HCT116 (cell line): ENCODE measurements at regions not wholly inside any gene's neighbourhood (a gene's known extent, or its start where the extent isn't known, plus 50 kb on each side); places are given as distances from the start of the nearest gene placed in this dataset.

Experiments used
- ATAC-seq: fragments of 200-7000 bp; cut with Tn5 transposase; 2 replicates; pipeline ENCODE4 v1.9.1; 2020; ENCODE audit warnings: mild to moderate bottlenecking, moderate library complexity
- BruUV-seq: library from RNA; stranded (reverse); fragments of 400-500 nt; replicated peaks from 2 replicates; lab custom pipeline; 2021; lab: Mats Ljungman, UMichigan
- CTCF ChIA-PET: fragments of 300-600 bp; sonication (Branson Sonifier 250); formaldehyde crosslinking; loops from one replicate; lab custom pipeline; 2021; ENCODE audit warnings: antibody characterized with exemption; lab: Charles Lee
- POLR2A ChIA-PET: fragments of 300-600, 350-600 bp; sonication (Branson Sonifier 250); formaldehyde crosslinking; loops from one replicate; lab custom pipeline; 2021; ENCODE audit warnings: antibody characterized with exemption; lab: Charles Lee
- RAD21 ChIA-PET, 2 experiments: fragments of 300-600 bp; sonication (Branson Sonifier 250); formaldehyde crosslinking; loops; one replicate each; lab custom pipeline; 2023; ENCODE audit warnings: low total read pairs in 2 of 2; ENCODE audit not compliant: uncharacterized antibody in 2 of 2, unreplicated experiment in 2 of 2, low non-redundant PET in 1 of 2; lab: Charles Lee
- DNase-seq: peaks from one replicate; pipeline ENCODE4 v3.0.0-alpha.2; 2010; ENCODE audit warnings: low read depth, low spot score
- H2AFZ ChIP-seq: fragments of 200-600 bp; shearing (Covaris generic), sonication (generic); 2 replicates; pipeline ENCODE4 v1.6.1; 2017; ENCODE audit warnings: low read depth, mixed run types, mixed read lengths, antibody characterized with exemption, low read length; ENCODE audit not compliant: poor library complexity, severe bottlenecking
- H3K27ac ChIP-seq: 2 replicates; pipeline ENCODE4 v1.5.1; 2012; ENCODE audit warnings: low read depth, low read length
- H3K27me3 ChIP-seq: fragments of 200-600 bp; sonication (generic); 2 replicates; pipeline ENCODE4 v1.6.1; 2016; ENCODE audit warnings: mixed run types, low read length, mixed read lengths; ENCODE audit not compliant: insufficient read depth
- H3K36me3 ChIP-seq, 2 experiments: fragments of 200-500 bp in 1 of 2; fragments of 200-600 bp in 1 of 2; sonication (Bioruptor generic) in 1 of 2; sonication (generic) in 1 of 2; 2 replicates each; pipeline versions ENCODE4 v1.5.1 to v1.6.1; 2014 to 2016; ENCODE audit warnings: low read length in 2 of 2, inconsistent platforms in 1 of 2, mixed read lengths in 1 of 2, mixed run types in 1 of 2; ENCODE audit not compliant: insufficient read depth in 2 of 2, control insufficient read depth in 1 of 2
- H3K4me1 ChIP-seq, 2 experiments: fragments of 200-600 bp in 1 of 2; sonication (generic) in 1 of 2; 2 replicates each; pipeline versions ENCODE4 v1.5.1 to v1.6.1; 2012 to 2017; ENCODE audit warnings: low read length in 2 of 2, inconsistent platforms in 1 of 2, mild to moderate bottlenecking in 1 of 2, mixed read lengths in 1 of 2, mixed run types in 1 of 2, moderate library complexity in 1 of 2; ENCODE audit not compliant: insufficient read depth in 2 of 2, control insufficient read depth in 1 of 2
- H3K4me2 ChIP-seq: fragments of 200-600 bp; sonication (generic); 2 replicates; pipeline ENCODE4 v1.6.1; 2017; ENCODE audit warnings: mixed run types, low read length, mixed read lengths
- H3K4me3 ChIP-seq, 2 experiments: fragments of 200-600 bp in 1 of 2; sonication (generic) in 1 of 2; replicated peaks in 1 of 2; 2 replicates each; pipeline ENCODE4 v1.5.1; 2011 to 2016; ENCODE audit warnings: low read length in 2 of 2, control low read depth in 1 of 2, low read depth in 1 of 2, mild to moderate bottlenecking in 1 of 2, mixed read lengths in 1 of 2, mixed run types in 1 of 2
- H3K79me2 ChIP-seq: fragments of 200-600 bp; sonication (generic); 2 replicates; pipeline ENCODE4 v1.6.1; 2017; ENCODE audit warnings: mild to moderate bottlenecking, mixed run types, low read length, moderate library complexity, mixed read lengths; ENCODE audit not compliant: insufficient read depth
- H3K9ac ChIP-seq: fragments of 200-600 bp; sonication (generic); 2 replicates; pipeline ENCODE4 v1.6.1; 2016; ENCODE audit warnings: low read length, mixed read lengths
- H3K9me2 ChIP-seq: fragments of 200-600 bp; sonication (generic), shearing (Covaris generic); 2 replicates; pipeline ENCODE4 v1.6.1; 2017; ENCODE audit warnings: mixed run types, mild to moderate bottlenecking, moderate library complexity; ENCODE audit not compliant: insufficient read depth
- H3K9me3 ChIP-seq, 2 experiments: fragments of 200-500 bp in 1 of 2; fragments of 200-600 bp in 1 of 2; sonication (Bioruptor generic) in 1 of 2; sonication (generic) in 1 of 2; 2 replicates each; pipeline ENCODE4 v1.6.1; 2014 to 2017; ENCODE audit warnings: low read length in 2 of 2, mixed read lengths in 2 of 2, inconsistent platforms in 1 of 2, low read depth in 1 of 2, mild to moderate bottlenecking in 1 of 2, mixed run types in 1 of 2, moderate library complexity in 1 of 2; ENCODE audit not compliant: control insufficient read depth in 1 of 2, insufficient read depth in 1 of 2
- H4K20me1 ChIP-seq: fragments of 200-600 bp; sonication (generic), shearing (Covaris generic); 2 replicates; pipeline ENCODE4 v1.6.1; 2017; ENCODE audit warnings: mixed run types, mild to moderate bottlenecking, moderate library complexity; ENCODE audit not compliant: insufficient read depth
- CBX3 ChIP-seq: IDR thresholded peaks from 2 replicates; pipeline ENCODE4 v1.6.1; 2012; ENCODE audit warnings: low read depth
- CEBPB ChIP-seq: IDR thresholded peaks from 2 replicates; pipeline ENCODE4 v1.6.1; 2012; ENCODE audit warnings: low read depth
- ELF1 ChIP-seq: IDR thresholded peaks from 2 replicates; pipeline ENCODE4 v1.6.1; 2012; ENCODE audit warnings: low read depth, borderline replicate concordance
- EZH2 ChIP-seq: fragments of 200-600 bp; sonication (generic); IDR thresholded peaks from 2 replicates; pipeline ENCODE4 v1.6.1; 2017; ENCODE audit warnings: antibody characterized with exemption, mixed run types
- EZH2phosphoT487 ChIP-seq: fragments of 200-600 bp; IDR thresholded peaks from 2 replicates; pipeline ENCODE4 v1.6.1; 2018; ENCODE audit warnings: antibody characterized with exemption, borderline replicate concordance
- FOSL1 ChIP-seq: IDR thresholded peaks from 2 replicates; pipeline ENCODE4 v1.6.1; 2012; ENCODE audit warnings: low read depth
- POLR2A ChIP-seq: IDR thresholded peaks from 2 replicates; pipeline ENCODE4 v1.7.0; 2011; ENCODE audit warnings: borderline replicate concordance; ENCODE audit not compliant: insufficient read depth, insufficient read length; ENCODE audit errors: extremely low read depth
- RAD21 ChIP-seq: IDR thresholded peaks from 2 replicates; pipeline ENCODE4 v1.6.1; 2012; ENCODE audit warnings: low read depth, mild to moderate bottlenecking
- SIN3A ChIP-seq: IDR thresholded peaks from 2 replicates; pipeline ENCODE4 v1.6.1; 2012; ENCODE audit warnings: low read depth
- SP1 ChIP-seq: IDR thresholded peaks from 2 replicates; pipeline ENCODE4 v1.6.1; 2012; ENCODE audit warnings: low read depth
- TCF7L2 ChIP-seq: IDR thresholded peaks from 2 replicates; pipeline ENCODE4 v1.7.0; 2011; ENCODE audit warnings: borderline replicate concordance, inconsistent platforms; ENCODE audit not compliant: insufficient read depth, insufficient read length; ENCODE audit errors: extremely low read depth
- YY1 ChIP-seq: IDR thresholded peaks from 2 replicates; pipeline ENCODE4 v1.6.1; 2011; ENCODE audit warnings: low read length, low read depth, moderate library complexity, mild to moderate bottlenecking; ENCODE audit not compliant: insufficient replicate concordance; ENCODE audit errors: extremely low read depth
- ZFX ChIP-seq: fragments of 450-650 bp; IDR thresholded peaks from 2 replicates; pipeline ENCODE4 v1.6.1; 2017
- intact Hi-C: fragments of 100-400 bp; cut with micrococcal nuclease; formaldehyde crosslinking; loops from 2 replicates; pipeline ENCODE4 v1.10.0; 2022
- TF ChIP-seq, protein P1 (sequence below): IDR thresholded peaks from 2 replicates; pipeline ENCODE4 v1.6.1; 2012; ENCODE audit warnings: low read depth
- TF ChIP-seq, protein P2 (sequence below): IDR thresholded peaks from 2 replicates; pipeline ENCODE4 v1.6.1; 2012
- TF ChIP-seq, protein P3 (sequence below), 3 experiments: fragments of 200-600 bp in 1 of 3; sonication (generic) in 1 of 3; IDR thresholded peaks in 2 of 3; conservative IDR thresholded peaks in 1 of 3; 2 replicates each; pipeline ENCODE4 v1.5.1; 2012 to 2017; ENCODE audit warnings: low read depth in 2 of 3, low read length in 2 of 3, antibody characterized with exemption in 1 of 3, borderline replicate concordance in 1 of 3, control low read depth in 1 of 3, mild to moderate bottlenecking in 1 of 3, mixed read lengths in 1 of 3, mixed run types in 1 of 3, moderate library complexity in 1 of 3; ENCODE audit not compliant: insufficient read depth in 1 of 3
- TF ChIP-seq, protein P4 (sequence below): IDR thresholded peaks from 2 replicates; pipeline ENCODE4 v1.6.1; 2012
- TF ChIP-seq, protein P5 (sequence below): IDR thresholded peaks from 2 replicates; pipeline ENCODE4 v1.6.1; 2011; ENCODE audit warnings: mild to moderate bottlenecking, low read length, moderate library complexity; ENCODE audit not compliant: insufficient replicate concordance; ENCODE audit errors: extremely low read depth

DNA sequence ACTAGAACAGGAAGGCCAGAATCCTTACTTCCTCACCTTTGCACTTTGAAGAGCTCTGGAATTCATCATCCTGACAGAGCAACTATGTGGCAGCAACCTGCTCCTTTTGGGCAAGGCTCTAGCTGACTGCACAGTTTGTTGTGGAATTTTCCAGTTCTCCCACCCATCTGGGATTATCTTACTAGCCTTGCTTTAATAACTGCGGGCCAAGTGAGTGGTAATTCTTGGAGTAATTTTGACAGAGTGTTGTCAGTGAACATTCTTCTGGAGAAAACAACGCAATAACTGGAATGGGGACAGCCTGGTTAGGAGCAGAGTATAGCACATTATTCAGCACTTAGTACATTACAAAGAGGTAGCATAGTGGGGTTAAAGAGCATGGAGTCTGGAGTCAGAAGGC lies 75.3 kb downstream of the NTMT2 start:
- ChIA-PET POLR2A (no interaction called here), RAD21 (no interaction called here), CTCF (no interaction called here)
- Histone ChIP-seq H3K4me2 (no peak overlapping the region), H3K9me2 (no peaks in the 10 kb centered on the region), H3K4me1 (no peaks in the 10 kb centered on the region), H3K4me3 (no peak overlapping the region), H3K27me3 (no peaks in the 10 kb centered on the region), H3K36me3 (no peaks in the 10 kb centered on the region), H2AFZ (no peak overlapping the region), H3K79me2 (no peaks in the 10 kb centered on the region), H4K20me1 (no peaks in the 10 kb centered on the region), H3K27ac (no peak overlapping the region), H3K9ac (no peak overlapping the region), H3K9me3 (no peaks in the 10 kb centered on the region)
- no peak for DNase-seq
- TF ChIP-seq EZH2phosphoT487 (no peak), EZH2 (no peak), FOSL1 (no peak), CEBPB (no peak), ZFX (no peak), POLR2A (no peak), ELF1 (no peak), SP1 (no peak), CBX3 (no peak), RAD21 (no peak), YY1 (no peak), TCF7L2 (no peak), SIN3A (no peak)
- TF ChIP-seq, protein P1, sequence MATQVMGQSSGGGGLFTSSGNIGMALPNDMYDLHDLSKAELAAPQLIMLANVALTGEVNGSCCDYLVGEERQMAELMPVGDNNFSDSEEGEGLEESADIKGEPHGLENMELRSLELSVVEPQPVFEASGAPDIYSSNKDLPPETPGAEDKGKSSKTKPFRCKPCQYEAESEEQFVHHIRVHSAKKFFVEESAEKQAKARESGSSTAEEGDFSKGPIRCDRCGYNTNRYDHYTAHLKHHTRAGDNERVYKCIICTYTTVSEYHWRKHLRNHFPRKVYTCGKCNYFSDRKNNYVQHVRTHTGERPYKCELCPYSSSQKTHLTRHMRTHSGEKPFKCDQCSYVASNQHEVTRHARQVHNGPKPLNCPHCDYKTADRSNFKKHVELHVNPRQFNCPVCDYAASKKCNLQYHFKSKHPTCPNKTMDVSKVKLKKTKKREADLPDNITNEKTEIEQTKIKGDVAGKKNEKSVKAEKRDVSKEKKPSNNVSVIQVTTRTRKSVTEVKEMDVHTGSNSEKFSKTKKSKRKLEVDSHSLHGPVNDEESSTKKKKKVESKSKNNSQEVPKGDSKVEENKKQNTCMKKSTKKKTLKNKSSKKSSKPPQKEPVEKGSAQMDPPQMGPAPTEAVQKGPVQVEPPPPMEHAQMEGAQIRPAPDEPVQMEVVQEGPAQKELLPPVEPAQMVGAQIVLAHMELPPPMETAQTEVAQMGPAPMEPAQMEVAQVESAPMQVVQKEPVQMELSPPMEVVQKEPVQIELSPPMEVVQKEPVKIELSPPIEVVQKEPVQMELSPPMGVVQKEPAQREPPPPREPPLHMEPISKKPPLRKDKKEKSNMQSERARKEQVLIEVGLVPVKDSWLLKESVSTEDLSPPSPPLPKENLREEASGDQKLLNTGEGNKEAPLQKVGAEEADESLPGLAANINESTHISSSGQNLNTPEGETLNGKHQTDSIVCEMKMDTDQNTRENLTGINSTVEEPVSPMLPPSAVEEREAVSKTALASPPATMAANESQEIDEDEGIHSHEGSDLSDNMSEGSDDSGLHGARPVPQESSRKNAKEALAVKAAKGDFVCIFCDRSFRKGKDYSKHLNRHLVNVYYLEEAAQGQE, result no peak
- TF ChIP-seq, protein P2, sequence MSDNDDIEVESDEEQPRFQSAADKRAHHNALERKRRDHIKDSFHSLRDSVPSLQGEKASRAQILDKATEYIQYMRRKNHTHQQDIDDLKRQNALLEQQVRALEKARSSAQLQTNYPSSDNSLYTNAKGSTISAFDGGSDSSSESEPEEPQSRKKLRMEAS, result no peak
- TF ChIP-seq, protein P3, sequence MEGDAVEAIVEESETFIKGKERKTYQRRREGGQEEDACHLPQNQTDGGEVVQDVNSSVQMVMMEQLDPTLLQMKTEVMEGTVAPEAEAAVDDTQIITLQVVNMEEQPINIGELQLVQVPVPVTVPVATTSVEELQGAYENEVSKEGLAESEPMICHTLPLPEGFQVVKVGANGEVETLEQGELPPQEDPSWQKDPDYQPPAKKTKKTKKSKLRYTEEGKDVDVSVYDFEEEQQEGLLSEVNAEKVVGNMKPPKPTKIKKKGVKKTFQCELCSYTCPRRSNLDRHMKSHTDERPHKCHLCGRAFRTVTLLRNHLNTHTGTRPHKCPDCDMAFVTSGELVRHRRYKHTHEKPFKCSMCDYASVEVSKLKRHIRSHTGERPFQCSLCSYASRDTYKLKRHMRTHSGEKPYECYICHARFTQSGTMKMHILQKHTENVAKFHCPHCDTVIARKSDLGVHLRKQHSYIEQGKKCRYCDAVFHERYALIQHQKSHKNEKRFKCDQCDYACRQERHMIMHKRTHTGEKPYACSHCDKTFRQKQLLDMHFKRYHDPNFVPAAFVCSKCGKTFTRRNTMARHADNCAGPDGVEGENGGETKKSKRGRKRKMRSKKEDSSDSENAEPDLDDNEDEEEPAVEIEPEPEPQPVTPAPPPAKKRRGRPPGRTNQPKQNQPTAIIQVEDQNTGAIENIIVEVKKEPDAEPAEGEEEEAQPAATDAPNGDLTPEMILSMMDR (IDR thresholded peaks at IDR 0.05 in 2 of 3, conservative IDR thresholded peaks at IDR 0.05 in 1 of 3; ENCODE audit: borderline replicate concordance in 1 of 3, insufficient read depth in 1 of 3, low read depth in 2 of 3, low read length in 2 of 3), result no peak
- TF ChIP-seq, protein P4, sequence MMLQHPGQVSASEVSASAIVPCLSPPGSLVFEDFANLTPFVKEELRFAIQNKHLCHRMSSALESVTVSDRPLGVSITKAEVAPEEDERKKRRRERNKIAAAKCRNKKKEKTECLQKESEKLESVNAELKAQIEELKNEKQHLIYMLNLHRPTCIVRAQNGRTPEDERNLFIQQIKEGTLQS, result no peak
- TF ChIP-seq, protein P5, sequence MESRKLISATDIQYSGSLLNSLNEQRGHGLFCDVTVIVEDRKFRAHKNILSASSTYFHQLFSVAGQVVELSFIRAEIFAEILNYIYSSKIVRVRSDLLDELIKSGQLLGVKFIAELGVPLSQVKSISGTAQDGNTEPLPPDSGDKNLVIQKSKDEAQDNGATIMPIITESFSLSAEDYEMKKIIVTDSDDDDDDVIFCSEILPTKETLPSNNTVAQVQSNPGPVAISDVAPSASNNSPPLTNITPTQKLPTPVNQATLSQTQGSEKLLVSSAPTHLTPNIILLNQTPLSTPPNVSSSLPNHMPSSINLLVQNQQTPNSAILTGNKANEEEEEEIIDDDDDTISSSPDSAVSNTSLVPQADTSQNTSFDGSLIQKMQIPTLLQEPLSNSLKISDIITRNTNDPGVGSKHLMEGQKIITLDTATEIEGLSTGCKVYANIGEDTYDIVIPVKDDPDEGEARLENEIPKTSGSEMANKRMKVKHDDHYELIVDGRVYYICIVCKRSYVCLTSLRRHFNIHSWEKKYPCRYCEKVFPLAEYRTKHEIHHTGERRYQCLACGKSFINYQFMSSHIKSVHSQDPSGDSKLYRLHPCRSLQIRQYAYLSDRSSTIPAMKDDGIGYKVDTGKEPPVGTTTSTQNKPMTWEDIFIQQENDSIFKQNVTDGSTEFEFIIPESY, result no peak
- ATAC-seq, result no peak
- BruUV-seq, result no TSS peak
- intact Hi-C loops, result no loop called here
